ENCODE measurements at regions not wholly inside any gene's neighbourhood (a gene's known extent, or its start where the extent isn't known, plus 50 kb on each side); places are given as distances from the start of the nearest gene placed in this dataset.
"Not testable (repeated sequence)": the region's sequence is repeated elsewhere in the genome, so short reads cannot be mapped to it uniquely, and the experiment has no call there.

DNA sequence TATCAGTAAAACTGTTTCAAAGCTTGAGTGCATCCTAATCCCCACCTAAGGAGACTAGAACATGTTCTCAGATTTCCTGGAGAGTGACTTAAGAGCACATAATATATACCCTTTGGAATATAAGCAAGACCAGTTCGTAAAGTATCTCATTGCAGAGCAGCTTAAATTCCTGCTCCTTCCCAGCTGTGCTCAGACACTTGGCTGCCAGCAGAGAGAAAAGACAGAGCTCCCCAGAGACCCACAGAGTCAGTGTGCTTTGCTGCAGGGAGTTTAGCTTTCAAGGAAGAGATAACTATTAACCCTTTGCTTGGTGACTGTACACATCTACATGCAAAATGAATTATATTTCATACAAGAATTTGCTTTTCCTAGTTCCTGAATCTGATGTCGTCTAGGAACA is 338.1 kb upstream of the ARHGEF26 start:
- Histone ChIP-seq H3K4me1 (no peaks in the 10 kb centered on the region), H3K27ac (no peak overlapping the region), H3K4me3 (no peak overlapping the region), H3K9me3 (no peaks in the 10 kb centered on the region), H3K27me3 (no peaks in the 10 kb centered on the region), H3K36me3 (no peaks in the 10 kb centered on the region)
- TF ChIP-seq, protein P1, sequence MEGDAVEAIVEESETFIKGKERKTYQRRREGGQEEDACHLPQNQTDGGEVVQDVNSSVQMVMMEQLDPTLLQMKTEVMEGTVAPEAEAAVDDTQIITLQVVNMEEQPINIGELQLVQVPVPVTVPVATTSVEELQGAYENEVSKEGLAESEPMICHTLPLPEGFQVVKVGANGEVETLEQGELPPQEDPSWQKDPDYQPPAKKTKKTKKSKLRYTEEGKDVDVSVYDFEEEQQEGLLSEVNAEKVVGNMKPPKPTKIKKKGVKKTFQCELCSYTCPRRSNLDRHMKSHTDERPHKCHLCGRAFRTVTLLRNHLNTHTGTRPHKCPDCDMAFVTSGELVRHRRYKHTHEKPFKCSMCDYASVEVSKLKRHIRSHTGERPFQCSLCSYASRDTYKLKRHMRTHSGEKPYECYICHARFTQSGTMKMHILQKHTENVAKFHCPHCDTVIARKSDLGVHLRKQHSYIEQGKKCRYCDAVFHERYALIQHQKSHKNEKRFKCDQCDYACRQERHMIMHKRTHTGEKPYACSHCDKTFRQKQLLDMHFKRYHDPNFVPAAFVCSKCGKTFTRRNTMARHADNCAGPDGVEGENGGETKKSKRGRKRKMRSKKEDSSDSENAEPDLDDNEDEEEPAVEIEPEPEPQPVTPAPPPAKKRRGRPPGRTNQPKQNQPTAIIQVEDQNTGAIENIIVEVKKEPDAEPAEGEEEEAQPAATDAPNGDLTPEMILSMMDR (IDR thresholded peaks at IDR 0.05): no peak
- no peak for DNase-seq (ENCODE audit: low spot score in 2 of 2)
- intact Hi-C loops (cut with DNase I): no loop called here

DNA sequence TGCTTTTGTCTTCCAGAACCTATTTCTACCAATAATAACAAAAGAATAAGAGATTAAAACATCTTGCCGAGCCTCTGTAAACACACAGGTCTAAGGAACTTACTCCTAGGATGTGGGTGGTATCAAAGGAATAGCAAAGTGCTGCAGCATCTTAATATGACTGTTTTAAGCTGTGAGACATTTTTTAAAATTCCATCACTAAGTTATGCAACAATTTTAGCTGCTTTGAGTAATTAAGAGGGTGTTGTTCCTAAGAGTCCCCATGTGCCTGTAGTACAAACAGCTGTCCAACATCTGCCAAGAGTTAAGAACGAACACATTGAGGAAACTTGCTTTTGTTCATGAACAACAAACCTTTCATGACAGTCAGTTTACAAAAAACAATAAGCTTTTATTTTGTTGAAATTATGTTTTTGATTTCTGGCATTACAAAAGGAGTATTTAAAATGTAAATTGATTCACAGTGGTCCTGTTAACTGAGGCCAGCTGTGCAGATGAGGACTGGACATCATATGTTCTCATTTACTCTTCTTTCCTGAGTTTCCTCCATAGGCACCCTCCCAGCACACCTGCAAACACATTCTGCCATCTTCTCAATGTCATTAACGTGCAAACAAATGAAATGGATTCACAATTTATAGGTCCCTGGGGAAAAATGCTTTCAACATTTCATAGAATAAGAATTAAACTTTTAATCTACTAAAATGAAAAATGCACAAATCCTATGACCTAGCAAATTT is 337.3 kb upstream of the ARHGEF26 start:
- Histone ChIP-seq H3K4me3 (no peak overlapping the region), H3K4me1 (no peaks in the 10 kb centered on the region), H3K27me3 (no peaks in the 10 kb centered on the region), H3K36me3 (no peaks in the 10 kb centered on the region), H3K27ac (no peak overlapping the region), H3K9me3 (no peaks in the 10 kb centered on the region)
- TF ChIP-seq, protein P1 (IDR thresholded peaks at IDR 0.05): no peak
- no peak for DNase-seq (ENCODE audit: low spot score in 2 of 2)
- intact Hi-C loops (cut with DNase I): no loop called here

DNA sequence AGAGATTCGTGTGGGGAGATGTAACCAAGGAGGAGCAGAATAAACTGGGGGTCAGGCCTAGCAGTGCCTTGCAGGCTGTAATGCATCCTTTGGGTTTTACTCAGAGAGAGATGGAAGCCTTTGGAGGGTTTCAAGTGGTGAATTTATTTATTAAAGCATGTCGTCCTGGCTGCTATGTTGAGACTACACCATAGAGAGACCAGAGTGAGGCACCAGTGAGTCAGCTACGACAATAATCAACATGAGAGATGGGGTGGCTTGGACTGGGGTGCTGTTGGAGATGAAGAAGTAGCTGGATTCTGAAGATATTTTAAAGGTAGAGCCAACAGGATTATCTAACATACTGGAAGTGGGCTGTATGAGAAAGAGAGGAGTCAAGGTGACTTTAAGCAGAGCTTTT is 335.3 kb upstream of the ARHGEF26 start:
- no peaks in the 10 kb centered on the region for H3K4me1 ChIP-seq
- H3K36me3 ChIP-seq: no peaks in the 10 kb centered on the region
- no peak for DNase-seq (ENCODE audit: low spot score in 2 of 2)
- H3K4me3 ChIP-seq: no peak overlapping the region
- H3K27me3 ChIP-seq: no peaks in the 10 kb centered on the region
- intact Hi-C loops (cut with DNase I): no loop called here
- H3K27ac ChIP-seq: no peak overlapping the region
- TF ChIP-seq, protein P1 (IDR thresholded peaks at IDR 0.05): no peak
- H3K9me3 ChIP-seq: no peaks in the 10 kb centered on the region

DNA sequence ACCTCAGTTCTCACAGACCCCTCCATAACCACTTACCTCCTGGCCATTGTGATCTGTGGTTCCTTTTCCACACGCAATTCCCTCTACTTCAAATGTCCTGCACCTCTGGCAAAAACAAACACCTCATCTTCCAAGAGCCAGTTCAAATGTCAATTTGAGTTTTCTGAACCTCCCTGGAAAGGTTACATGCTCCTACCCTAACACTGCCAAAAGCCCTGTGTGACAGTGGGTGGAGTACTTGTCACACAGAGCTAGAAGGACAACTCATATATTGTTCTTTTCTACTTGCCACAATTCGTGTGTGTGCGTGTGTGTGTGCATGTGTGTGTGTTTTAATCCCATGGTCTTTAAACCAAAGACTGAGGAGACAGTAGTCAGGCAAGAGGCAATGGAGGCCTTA is 331.8 kb upstream of the ARHGEF26 start:
- no peak for DNase-seq (ENCODE audit: low spot score in 2 of 2)
- no peaks in the 10 kb centered on the region for H3K4me1 ChIP-seq
- no peaks in the 10 kb centered on the region for H3K9me3 ChIP-seq
- no peak overlapping the region for H3K27ac ChIP-seq
- intact Hi-C loops (cut with DNase I): no loop called here
- no peaks in the 10 kb centered on the region for H3K36me3 ChIP-seq
- no peaks in the 10 kb centered on the region for H3K27me3 ChIP-seq
- no peak overlapping the region for H3K4me3 ChIP-seq
- TF ChIP-seq, protein P1 (IDR thresholded peaks at IDR 0.05): no peak

DNA sequence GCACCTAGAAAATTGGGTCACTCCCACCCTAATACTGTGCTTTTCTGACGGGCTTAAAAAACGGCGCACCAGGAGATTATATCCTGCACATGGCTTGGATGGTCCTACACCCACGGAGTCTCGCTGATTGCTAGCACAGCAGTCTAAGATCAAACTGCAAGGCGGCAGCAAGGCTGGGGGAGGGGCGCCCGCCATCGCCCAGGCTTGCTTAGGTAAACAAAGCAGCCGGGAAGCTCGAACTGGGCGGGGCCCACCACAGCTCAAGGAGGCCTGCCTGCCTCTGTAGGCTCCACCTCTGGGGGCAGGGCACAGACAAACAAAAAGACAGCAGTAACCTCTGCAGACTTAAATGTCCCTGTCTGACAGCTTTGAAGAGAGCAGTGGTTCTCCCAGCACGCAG is 324.1 kb upstream of the ARHGEF26 start:
- H3K4me1 ChIP-seq; intact Hi-C loops (cut with DNase I); H3K27ac ChIP-seq; H3K27me3 ChIP-seq; H3K9me3 ChIP-seq; H3K36me3 ChIP-seq; H3K4me3 ChIP-seq; DNase-seq (ENCODE audit: low spot score in 2 of 2): not testable (repeated sequence)

DNA sequence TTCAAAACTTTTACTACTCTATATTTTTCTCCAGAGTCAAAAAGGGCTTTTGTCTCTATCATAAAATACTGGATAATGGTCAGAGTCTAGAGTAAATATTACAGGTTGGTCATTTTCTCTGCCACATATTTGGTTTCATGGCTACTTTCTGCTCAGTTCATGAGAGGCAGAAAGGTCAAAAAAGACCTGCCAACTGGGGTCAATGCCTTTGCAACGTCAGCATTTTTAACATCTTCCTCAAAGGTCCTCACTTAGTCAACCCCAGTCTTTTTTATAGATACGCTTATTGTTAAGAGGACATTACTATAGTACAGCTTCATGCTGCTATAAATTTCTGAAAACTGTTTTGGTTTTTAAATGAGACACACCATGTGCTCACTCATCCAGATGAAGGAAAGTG is 312.1 kb upstream of the ARHGEF26 start:
- Histone ChIP-seq H3K27me3 (no peaks in the 10 kb centered on the region), H3K4me1 (no peaks in the 10 kb centered on the region), H3K27ac (no peak overlapping the region), H3K36me3 (no peaks in the 10 kb centered on the region), H3K4me3 (no peak overlapping the region), H3K9me3 (no peaks in the 10 kb centered on the region)
- DNase-seq (ENCODE audit: low spot score in 2 of 2): no peak
- intact Hi-C loops (cut with DNase I): no loop called here
- TF ChIP-seq, protein P1 (IDR thresholded peaks at IDR 0.05): no peak
